Keratinocyte (primary cell): ENCODE measurements at regions not wholly inside any gene's neighbourhood (a gene's known extent, or its start where the extent isn't known, plus 50 kb on each side); places are given as distances from the start of the nearest gene placed in this dataset.
A peak's percentile ranks its signal among the peaks of the same experiment; 100 is the strongest.

Experiments used
- CTCF ChIP-seq, 3 experiments: IDR thresholded peaks in 1 of 3; conservative IDR thresholded peaks in 1 of 3; optimal IDR thresholded peaks in 1 of 3; 2 replicates in 2 of 3; 3 replicates in 1 of 3; pipeline versions ENCODE3 to v1.5.1; 2011; ENCODE audit warnings: low read length in 3 of 3, mild to moderate bottlenecking in 3 of 3, moderate library complexity in 2 of 3, control low read depth in 1 of 3, inconsistent platforms in 1 of 3; ENCODE audit not compliant: insufficient read depth in 2 of 3; ENCODE audit errors: extremely low read depth in 1 of 3
- EZH2 ChIP-seq: IDR thresholded peaks from one replicate; pipeline ENCODE4 v1.6.1; 2012; ENCODE audit warnings: inconsistent platforms, mild to moderate bottlenecking, low read length, moderate library complexity

GRCh38 chr1:36705629-36706028 lies 222.9 kb upstream of the CSF3R start:
- TF ChIP-seq CTCF (optimal IDR thresholded peaks at IDR 0.05 in 1 of 3, IDR thresholded peaks at IDR 0.05 in 1 of 3, conservative IDR thresholded peaks at IDR 0.05 in 1 of 3; ENCODE audit: extremely low read depth in 1 of 3, insufficient read depth in 2 of 3, low read length in 3 of 3): peak in 1 of 3 experiments; percentile 3
- TF ChIP-seq EZH2: no peak
